ENCODE measurements at regions not wholly inside any gene's neighbourhood (a gene's known extent, or its start where the extent isn't known, plus 50 kb on each side); places are given as distances from the start of the nearest gene placed in this dataset.

DNA sequence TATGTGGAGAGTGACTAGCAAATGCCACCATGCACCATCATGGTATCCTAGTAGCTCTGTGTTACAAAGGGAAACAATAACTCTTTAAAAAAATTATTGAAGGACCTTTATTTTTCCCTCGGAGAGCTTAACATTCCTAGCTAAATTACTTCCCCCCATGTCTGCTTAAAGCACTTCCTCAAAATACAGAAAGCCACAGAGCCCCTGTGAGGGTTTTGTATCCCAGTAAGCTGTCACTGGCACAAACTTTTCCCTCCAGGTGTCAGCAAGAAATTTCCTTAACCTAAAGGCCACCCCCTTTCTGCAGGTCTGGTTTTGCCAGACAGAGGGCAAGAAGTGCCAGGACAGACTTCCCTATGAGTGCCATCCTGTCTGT, 340.0 kb upstream of the PRDM1 start:
- TF ChIP-seq YY1 (IDR thresholded peaks at IDR 0.05; ENCODE audit: insufficient read depth, insufficient read length) (no peak), ZNF274 (IDR thresholded peaks at IDR 0.05; ENCODE audit: low read depth, low read length) (no peak)
